ENCODE measurements at regions not wholly inside any gene's neighbourhood (a gene's known extent, or its start where the extent isn't known, plus 50 kb on each side); places are given as distances from the start of the nearest gene placed in this dataset.

DNA sequence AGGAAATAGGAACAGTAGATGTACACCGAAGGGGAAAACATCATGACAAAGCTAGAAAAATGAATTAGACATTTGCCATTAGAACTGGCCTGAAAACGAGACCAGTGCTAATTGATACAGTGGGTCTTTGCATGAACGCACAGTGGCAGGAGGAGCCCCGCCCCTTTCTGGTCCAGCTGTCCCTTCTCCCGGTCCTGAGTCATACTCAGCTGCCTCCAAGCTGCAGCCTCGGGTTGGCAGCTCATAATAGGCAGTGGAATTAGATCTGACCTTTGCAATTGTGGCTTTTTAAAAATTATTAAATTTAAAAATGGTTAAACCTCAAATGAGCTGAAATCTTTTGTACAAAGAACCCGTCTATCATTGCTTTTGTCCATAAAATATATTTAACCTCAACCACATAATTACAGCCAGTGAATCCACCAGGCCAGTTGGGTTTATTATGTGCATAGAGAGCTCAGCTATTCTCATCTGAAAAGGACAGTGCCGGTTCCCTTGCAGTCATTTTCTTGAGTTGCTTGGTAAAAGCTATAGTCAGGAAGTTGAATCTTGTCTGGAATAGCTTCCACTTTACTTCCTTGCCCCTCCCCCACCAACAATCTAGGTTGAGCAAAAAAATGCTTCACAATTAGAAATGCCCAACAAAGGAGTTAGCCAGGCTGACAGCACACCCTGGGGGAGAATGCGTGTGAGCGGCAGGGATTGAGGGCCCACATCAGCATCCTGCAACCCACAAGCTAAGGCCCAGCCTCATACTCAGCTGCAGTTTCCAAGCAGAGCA lies 147.1 kb downstream of the BUB3 start:
- ATAC-seq, result peak; percentile 60 to 71; a peak in 3 of 6 replicates

DNA sequence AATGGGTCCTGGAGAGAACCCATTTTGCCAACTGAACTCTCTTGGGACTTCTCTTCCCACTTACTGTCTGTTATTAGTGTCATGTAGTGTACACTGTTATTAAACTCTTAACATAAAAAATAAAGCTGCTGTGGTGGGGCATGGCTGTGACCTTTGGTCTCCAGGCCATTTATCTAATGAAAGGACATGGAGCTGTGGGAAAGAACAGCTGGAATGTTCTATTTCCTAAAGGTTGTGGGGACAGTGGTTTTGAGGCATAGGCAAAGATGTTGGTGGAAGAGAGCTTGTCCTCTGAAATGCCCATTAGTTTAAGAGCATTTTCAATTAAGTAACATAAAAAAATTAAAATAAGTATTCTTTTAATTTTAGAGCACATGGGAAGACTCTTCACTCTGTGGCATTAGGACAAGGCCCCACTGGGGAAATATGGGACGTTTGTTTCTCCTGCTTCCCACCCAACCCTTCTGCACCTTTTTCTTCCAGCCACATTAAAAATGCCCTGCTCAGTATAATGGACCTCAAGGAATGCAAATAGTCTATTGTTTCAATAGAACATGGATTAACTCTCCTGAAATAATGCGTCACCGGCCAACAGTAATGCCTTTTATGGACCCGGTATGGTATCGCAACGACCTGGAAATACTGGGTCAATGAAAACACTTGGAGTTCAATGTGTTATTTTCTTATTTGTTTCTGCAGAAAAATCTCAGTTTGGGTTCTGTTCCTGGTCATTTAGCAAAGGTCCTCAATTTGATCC lies 149.6 kb downstream of the BUB3 start:
- H3K4me3 ChIP-seq, result no peak overlapping the region
- 67% methylated on average over 6 of the region's 6 CpGs for WGBS (ENCODE audit: missing lambda C conversion rate)
- CTCF ChIA-PET, result interaction anchor here (1.8 kb wide), 1 partner anchor 17 kb away, joined by 6 read pairs; no protein-coding TSS in a partner anchor
- no peak overlapping the region for H3K4me2 ChIP-seq
- DNase-seq (ENCODE audit: low read depth in 1 of 2, low spot score in 1 of 2) (no peak), ATAC-seq (no peak), FAIRE-seq (no peak)
- TF ChIP-seq, protein P1, sequence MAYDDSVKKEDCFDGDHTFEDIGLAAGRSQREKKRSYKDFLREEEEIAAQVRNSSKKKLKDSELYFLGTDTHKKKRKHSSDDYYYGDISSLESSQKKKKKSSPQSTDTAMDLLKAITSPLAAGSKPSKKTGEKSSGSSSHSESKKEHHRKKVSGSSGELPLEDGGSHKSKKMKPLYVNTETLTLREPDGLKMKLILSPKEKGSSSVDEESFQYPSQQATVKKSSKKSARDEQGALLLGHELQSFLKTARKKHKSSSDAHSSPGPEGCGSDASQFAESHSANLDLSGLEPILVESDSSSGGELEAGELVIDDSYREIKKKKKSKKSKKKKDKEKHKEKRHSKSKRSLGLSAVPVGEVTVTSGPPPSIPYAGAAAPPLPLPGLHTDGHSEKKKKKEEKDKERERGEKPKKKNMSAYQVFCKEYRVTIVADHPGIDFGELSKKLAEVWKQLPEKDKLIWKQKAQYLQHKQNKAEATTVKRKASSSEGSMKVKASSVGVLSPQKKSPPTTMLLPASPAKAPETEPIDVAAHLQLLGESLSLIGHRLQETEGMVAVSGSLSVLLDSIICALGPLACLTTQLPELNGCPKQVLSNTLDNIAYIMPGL (CRISPR knock-in tag; IDR thresholded peaks at IDR 0.05; ENCODE audit: borderline replicate concordance), result no peak
- no peaks in the 10 kb centered on the region for H3K4me1 ChIP-seq
- POLR2A ChIA-PET, result no interaction called here
- H3K27ac ChIP-seq, result no peak overlapping the region
- no peaks in the 10 kb centered on the region for H3K9me3 ChIP-seq

More for the DNA sequence above, 147.1 kb downstream of the BUB3 start:
- H3K4me3 ChIP-seq, result no peak overlapping the region
- 33% methylated on average over 10 of the region's 10 CpGs for WGBS (ENCODE audit: missing lambda C conversion rate)
- CTCF ChIA-PET, result interaction anchor here (0.7 to 1.2 kb wide), 3 partner anchors 27 to 299 kb away, joined by 3 read pairs; no protein-coding TSS in a partner anchor
- TF ChIP-seq TP53 (CRISPR knock-in tag; IDR thresholded peaks at IDR 0.05) (no peak), MYC (IDR thresholded peaks at IDR 0.05; ENCODE audit: borderline replicate concordance, low read length) (no peak), RAD21 (conservative IDR thresholded peaks at IDR 0.05 in 1 of 2, IDR thresholded peaks at IDR 0.05 in 1 of 2) (no peak), NFE2L2 (conservative IDR thresholded peaks at IDR 0.05; ENCODE audit: low read length) (no peak), POLR2A (IDR thresholded peaks at IDR 0.05; ENCODE audit: low read length) (no peak), HOXA7 (CRISPR knock-in tag; IDR thresholded peaks at IDR 0.05) (no peak), KDM5A (IDR thresholded peaks at IDR 0.05) (no peak), CEBPB (IDR thresholded peaks at IDR 0.05) (no peak)
- TF ChIP-seq, protein P2, sequence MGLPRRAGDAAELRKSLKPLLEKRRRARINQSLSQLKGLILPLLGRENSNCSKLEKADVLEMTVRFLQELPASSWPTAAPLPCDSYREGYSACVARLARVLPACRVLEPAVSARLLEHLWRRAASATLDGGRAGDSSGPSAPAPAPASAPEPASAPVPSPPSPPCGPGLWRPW (IDR thresholded peaks at IDR 0.05), result no peak
- TF ChIP-seq, protein P3, sequence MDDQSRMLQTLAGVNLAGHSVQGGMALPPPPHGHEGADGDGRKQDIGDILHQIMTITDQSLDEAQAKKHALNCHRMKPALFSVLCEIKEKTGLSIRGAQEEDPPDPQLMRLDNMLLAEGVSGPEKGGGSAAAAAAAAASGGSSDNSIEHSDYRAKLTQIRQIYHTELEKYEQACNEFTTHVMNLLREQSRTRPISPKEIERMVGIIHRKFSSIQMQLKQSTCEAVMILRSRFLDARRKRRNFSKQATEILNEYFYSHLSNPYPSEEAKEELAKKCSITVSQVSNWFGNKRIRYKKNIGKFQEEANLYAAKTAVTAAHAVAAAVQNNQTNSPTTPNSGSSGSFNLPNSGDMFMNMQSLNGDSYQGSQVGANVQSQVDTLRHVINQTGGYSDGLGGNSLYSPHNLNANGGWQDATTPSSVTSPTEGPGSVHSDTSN (IDR thresholded peaks at IDR 0.05), result no peak
- TF ChIP-seq, protein P4, sequence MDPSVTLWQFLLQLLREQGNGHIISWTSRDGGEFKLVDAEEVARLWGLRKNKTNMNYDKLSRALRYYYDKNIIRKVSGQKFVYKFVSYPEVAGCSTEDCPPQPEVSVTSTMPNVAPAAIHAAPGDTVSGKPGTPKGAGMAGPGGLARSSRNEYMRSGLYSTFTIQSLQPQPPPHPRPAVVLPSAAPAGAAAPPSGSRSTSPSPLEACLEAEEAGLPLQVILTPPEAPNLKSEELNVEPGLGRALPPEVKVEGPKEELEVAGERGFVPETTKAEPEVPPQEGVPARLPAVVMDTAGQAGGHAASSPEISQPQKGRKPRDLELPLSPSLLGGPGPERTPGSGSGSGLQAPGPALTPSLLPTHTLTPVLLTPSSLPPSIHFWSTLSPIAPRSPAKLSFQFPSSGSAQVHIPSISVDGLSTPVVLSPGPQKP (IDR thresholded peaks at IDR 0.05; ENCODE audit: low read depth, low read length), result no peak
- no peaks in the 10 kb centered on the region for H3K4me1 ChIP-seq
- no peak overlapping the region for H3K27ac ChIP-seq
- no peaks in the 10 kb centered on the region for H3K9me3 ChIP-seq
- no peak overlapping the region for H3K4me2 ChIP-seq
- FAIRE-seq, result no peak
- DNase-seq (ENCODE audit: low read depth in 1 of 2, low spot score in 1 of 2), result peak in 1 of 2 experiments; percentile 59
- POLR2A ChIA-PET, result interaction anchor here (1.2 kb wide), 1 partner anchor 147 kb away, joined by 4 read pairs; the partner anchor contains the start of gene BUB3

DNA sequence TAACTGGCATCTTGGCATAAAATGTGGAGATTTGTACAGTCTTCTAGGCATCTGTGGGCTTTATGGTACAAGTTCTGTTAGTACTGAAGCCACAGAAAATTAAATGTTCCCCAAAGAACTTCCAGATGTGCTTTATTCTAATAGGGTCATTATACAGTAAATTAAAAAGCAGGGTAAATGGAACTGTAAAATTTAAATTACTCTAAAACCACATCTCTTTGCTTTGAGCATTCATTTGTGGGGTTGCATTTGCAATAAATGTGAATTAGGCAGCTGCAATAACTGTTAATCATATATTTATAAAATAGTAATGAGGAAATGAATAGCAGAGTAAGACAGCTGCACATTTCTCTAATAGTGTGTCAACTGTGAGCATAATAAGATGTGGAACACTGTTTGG lies 151.5 kb downstream of the BUB3 start:
- Histone ChIP-seq H3K27ac (no peak overlapping the region), H3K4me1 (no peaks in the 10 kb centered on the region), H3K4me2 (no peak overlapping the region), H3K4me3 (no peak overlapping the region), H3K9me3 (no peaks in the 10 kb centered on the region)
- no peak for ATAC-seq
- POLR2A ChIA-PET, result no interaction called here
- DNase-seq (ENCODE audit: low read depth in 1 of 2, low spot score in 1 of 2), result no peak
- CTCF ChIA-PET, result interaction anchor here (0.9 to 1.8 kb wide), 2 partner anchors 15 to 187 kb away, joined by 3 to 6 read pairs; no protein-coding TSS in a partner anchor
- no peak for FAIRE-seq
- TF ChIP-seq MAZ (IDR thresholded peaks at IDR 0.05; ENCODE audit: borderline replicate concordance, low read depth, low read length) (no peak), CEBPB (IDR thresholded peaks at IDR 0.05) (no peak), POLR2AphosphoS2 (conservative IDR thresholded peaks at IDR 0.05; ENCODE audit: low read length) (no peak), EHMT2 (IDR thresholded peaks at IDR 0.05; ENCODE audit: low read depth) (no peak), KDM1A (IDR thresholded peaks at IDR 0.05; ENCODE audit: low read depth) (no peak), NPAS2 (CRISPR knock-in tag; IDR thresholded peaks at IDR 0.05; ENCODE audit: borderline replicate concordance) (no peak), HDAC2 (IDR thresholded peaks at IDR 0.05) (no peak), SMC3 (IDR thresholded peaks at IDR 0.05) (no peak), NFE2L2 (conservative IDR thresholded peaks at IDR 0.05; ENCODE audit: low read length) (no peak), CBX8 (IDR thresholded peaks at IDR 0.05) (no peak), KDM5A (IDR thresholded peaks at IDR 0.05) (no peak)
- TF ChIP-seq, protein P5, sequence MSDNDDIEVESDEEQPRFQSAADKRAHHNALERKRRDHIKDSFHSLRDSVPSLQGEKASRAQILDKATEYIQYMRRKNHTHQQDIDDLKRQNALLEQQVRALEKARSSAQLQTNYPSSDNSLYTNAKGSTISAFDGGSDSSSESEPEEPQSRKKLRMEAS (IDR thresholded peaks at IDR 0.05), result no peak
- TF ChIP-seq, protein P6, sequence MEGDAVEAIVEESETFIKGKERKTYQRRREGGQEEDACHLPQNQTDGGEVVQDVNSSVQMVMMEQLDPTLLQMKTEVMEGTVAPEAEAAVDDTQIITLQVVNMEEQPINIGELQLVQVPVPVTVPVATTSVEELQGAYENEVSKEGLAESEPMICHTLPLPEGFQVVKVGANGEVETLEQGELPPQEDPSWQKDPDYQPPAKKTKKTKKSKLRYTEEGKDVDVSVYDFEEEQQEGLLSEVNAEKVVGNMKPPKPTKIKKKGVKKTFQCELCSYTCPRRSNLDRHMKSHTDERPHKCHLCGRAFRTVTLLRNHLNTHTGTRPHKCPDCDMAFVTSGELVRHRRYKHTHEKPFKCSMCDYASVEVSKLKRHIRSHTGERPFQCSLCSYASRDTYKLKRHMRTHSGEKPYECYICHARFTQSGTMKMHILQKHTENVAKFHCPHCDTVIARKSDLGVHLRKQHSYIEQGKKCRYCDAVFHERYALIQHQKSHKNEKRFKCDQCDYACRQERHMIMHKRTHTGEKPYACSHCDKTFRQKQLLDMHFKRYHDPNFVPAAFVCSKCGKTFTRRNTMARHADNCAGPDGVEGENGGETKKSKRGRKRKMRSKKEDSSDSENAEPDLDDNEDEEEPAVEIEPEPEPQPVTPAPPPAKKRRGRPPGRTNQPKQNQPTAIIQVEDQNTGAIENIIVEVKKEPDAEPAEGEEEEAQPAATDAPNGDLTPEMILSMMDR (IDR thresholded peaks at IDR 0.05), result no peak
- TF ChIP-seq, protein P2 (IDR thresholded peaks at IDR 0.05), result no peak
- TF ChIP-seq, protein P1 (CRISPR knock-in tag; IDR thresholded peaks at IDR 0.05; ENCODE audit: borderline replicate concordance), result no peak
